ENCODE measurements at regions not wholly inside any gene's neighbourhood (a gene's known extent, or its start where the extent isn't known, plus 50 kb on each side); places are given as distances from the start of the nearest gene placed in this dataset.

DNA sequence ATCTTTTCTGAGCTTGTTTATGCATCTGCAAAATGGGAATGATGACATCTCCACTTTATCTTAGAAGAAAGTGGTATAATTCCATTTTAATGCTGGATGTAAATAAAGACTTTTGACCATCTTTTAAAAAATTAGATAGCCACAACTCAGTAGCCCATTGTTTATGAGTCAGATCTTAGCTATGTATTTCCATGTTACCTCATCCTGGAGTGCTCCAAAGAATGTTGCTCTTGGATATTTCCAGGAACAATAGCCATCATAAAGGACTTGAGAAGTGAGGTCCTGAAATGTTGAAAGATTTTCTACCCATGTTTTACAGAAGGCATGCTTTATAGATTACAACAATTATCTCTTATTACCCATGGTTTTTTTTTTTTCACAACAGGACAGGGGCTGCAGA, 229.3 kb upstream of the EDNRB start:
- TF ChIP-seq TAF1 (IDR thresholded peaks at IDR 0.05; ENCODE audit: low read depth) (no peak), RAD21 (conservative IDR thresholded peaks at IDR 0.05) (no peak), EP300 (conservative IDR thresholded peaks at IDR 0.05; ENCODE audit: poor library complexity, severe bottlenecking) (no peak), POLR2AphosphoS5 (IDR thresholded peaks at IDR 0.05) (no peak), MXI1 (conservative IDR thresholded peaks at IDR 0.05; ENCODE audit: poor library complexity, severe bottlenecking) (no peak), SMC3 (conservative IDR thresholded peaks at IDR 0.05; ENCODE audit: poor library complexity) (no peak), EZH2 (IDR thresholded peaks at IDR 0.05; ENCODE audit: borderline replicate concordance, insufficient read depth, low read length, poor library complexity, severe bottlenecking) (no peak)
- TF ChIP-seq, protein P1, sequence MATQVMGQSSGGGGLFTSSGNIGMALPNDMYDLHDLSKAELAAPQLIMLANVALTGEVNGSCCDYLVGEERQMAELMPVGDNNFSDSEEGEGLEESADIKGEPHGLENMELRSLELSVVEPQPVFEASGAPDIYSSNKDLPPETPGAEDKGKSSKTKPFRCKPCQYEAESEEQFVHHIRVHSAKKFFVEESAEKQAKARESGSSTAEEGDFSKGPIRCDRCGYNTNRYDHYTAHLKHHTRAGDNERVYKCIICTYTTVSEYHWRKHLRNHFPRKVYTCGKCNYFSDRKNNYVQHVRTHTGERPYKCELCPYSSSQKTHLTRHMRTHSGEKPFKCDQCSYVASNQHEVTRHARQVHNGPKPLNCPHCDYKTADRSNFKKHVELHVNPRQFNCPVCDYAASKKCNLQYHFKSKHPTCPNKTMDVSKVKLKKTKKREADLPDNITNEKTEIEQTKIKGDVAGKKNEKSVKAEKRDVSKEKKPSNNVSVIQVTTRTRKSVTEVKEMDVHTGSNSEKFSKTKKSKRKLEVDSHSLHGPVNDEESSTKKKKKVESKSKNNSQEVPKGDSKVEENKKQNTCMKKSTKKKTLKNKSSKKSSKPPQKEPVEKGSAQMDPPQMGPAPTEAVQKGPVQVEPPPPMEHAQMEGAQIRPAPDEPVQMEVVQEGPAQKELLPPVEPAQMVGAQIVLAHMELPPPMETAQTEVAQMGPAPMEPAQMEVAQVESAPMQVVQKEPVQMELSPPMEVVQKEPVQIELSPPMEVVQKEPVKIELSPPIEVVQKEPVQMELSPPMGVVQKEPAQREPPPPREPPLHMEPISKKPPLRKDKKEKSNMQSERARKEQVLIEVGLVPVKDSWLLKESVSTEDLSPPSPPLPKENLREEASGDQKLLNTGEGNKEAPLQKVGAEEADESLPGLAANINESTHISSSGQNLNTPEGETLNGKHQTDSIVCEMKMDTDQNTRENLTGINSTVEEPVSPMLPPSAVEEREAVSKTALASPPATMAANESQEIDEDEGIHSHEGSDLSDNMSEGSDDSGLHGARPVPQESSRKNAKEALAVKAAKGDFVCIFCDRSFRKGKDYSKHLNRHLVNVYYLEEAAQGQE (IDR thresholded peaks at IDR 0.05; ENCODE audit: borderline replicate concordance): no peak
- TF ChIP-seq, protein P2, sequence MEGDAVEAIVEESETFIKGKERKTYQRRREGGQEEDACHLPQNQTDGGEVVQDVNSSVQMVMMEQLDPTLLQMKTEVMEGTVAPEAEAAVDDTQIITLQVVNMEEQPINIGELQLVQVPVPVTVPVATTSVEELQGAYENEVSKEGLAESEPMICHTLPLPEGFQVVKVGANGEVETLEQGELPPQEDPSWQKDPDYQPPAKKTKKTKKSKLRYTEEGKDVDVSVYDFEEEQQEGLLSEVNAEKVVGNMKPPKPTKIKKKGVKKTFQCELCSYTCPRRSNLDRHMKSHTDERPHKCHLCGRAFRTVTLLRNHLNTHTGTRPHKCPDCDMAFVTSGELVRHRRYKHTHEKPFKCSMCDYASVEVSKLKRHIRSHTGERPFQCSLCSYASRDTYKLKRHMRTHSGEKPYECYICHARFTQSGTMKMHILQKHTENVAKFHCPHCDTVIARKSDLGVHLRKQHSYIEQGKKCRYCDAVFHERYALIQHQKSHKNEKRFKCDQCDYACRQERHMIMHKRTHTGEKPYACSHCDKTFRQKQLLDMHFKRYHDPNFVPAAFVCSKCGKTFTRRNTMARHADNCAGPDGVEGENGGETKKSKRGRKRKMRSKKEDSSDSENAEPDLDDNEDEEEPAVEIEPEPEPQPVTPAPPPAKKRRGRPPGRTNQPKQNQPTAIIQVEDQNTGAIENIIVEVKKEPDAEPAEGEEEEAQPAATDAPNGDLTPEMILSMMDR (IDR thresholded peaks at IDR 0.05; ENCODE audit: poor library complexity, severe bottlenecking): no peak
- H3K27me3 ChIP-seq (ENCODE audit: insufficient read depth, low read depth, low read length): no peaks in the 10 kb centered on the region
- H4K20me1 ChIP-seq (ENCODE audit: insufficient read depth): no peaks in the 10 kb centered on the region
- no peak overlapping the region for H3K27ac ChIP-seq (ENCODE audit: low read length)
- H3K9me3 ChIP-seq (ENCODE audit: low read length): no peaks in the 10 kb centered on the region
- no peaks in the 10 kb centered on the region for H3F3A ChIP-seq (ENCODE audit: insufficient read depth, low read length, poor library complexity, severe bottlenecking)
- no peak overlapping the region for H2AFZ ChIP-seq (ENCODE audit: low read depth, low read length)
- no peaks in the 10 kb centered on the region for H3K36me3 ChIP-seq (ENCODE audit: insufficient read depth, low read length)
- H3K4me3 ChIP-seq (ENCODE audit: low read length): no peak overlapping the region
- H3K9ac ChIP-seq (ENCODE audit: low read length): no peak overlapping the region
- H3K4me2 ChIP-seq (ENCODE audit: low read length): no peak overlapping the region
- H3K9me2 ChIP-seq (ENCODE audit: insufficient read depth, low read length): no peaks in the 10 kb centered on the region
- H3K79me2 ChIP-seq (replicated peaks; ENCODE audit: insufficient read depth, low read length): no peaks in the 10 kb centered on the region

DNA sequence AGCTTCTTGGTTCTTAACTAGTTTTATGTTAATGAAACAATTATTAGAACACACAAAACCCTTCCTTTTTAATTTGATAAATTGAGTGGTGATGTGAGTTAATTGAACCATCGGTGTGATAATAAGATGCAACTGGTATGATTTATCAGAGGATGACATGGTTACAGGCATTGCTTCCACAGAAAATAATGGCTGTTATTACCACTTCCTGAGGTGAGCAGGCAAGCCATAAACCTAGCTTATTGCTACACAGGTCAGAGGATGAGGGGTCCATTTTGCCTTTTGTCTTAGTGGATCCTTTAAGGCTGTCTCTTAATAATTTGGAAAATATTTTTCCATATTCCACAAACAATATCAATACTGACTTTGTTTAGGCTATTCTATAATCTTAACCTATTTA, 226.6 kb upstream of the EDNRB start:
- no peaks in the 10 kb centered on the region for H3K36me3 ChIP-seq (ENCODE audit: insufficient read depth, low read length)
- H3K4me3 ChIP-seq (ENCODE audit: low read length): no peak overlapping the region
- H4K20me1 ChIP-seq (ENCODE audit: insufficient read depth): no peaks in the 10 kb centered on the region
- no peaks in the 10 kb centered on the region for H3K79me2 ChIP-seq (replicated peaks; ENCODE audit: insufficient read depth, low read length)
- H3K9me2 ChIP-seq (ENCODE audit: insufficient read depth, low read length): no peaks in the 10 kb centered on the region
- no peak overlapping the region for H3K9ac ChIP-seq (ENCODE audit: low read length)
- no peaks in the 10 kb centered on the region for H3K27me3 ChIP-seq (ENCODE audit: insufficient read depth, low read depth, low read length)
- H2AFZ ChIP-seq (ENCODE audit: low read depth, low read length): no peak overlapping the region
- TF ChIP-seq RAD21 (conservative IDR thresholded peaks at IDR 0.05) (no peak), POLR2AphosphoS5 (IDR thresholded peaks at IDR 0.05) (no peak), MXI1 (conservative IDR thresholded peaks at IDR 0.05; ENCODE audit: poor library complexity, severe bottlenecking) (no peak), EZH2 (IDR thresholded peaks at IDR 0.05; ENCODE audit: borderline replicate concordance, insufficient read depth, low read length, poor library complexity, severe bottlenecking) (no peak), EP300 (conservative IDR thresholded peaks at IDR 0.05; ENCODE audit: poor library complexity, severe bottlenecking) (no peak), SMC3 (conservative IDR thresholded peaks at IDR 0.05; ENCODE audit: poor library complexity) (no peak), TAF1 (IDR thresholded peaks at IDR 0.05; ENCODE audit: low read depth) (no peak)
- TF ChIP-seq, protein P1 (IDR thresholded peaks at IDR 0.05; ENCODE audit: borderline replicate concordance): no peak
- TF ChIP-seq, protein P2 (IDR thresholded peaks at IDR 0.05; ENCODE audit: poor library complexity, severe bottlenecking): no peak
- H3K27ac ChIP-seq (ENCODE audit: low read length): no peak overlapping the region
- no peaks in the 10 kb centered on the region for H3K9me3 ChIP-seq (ENCODE audit: low read length)
- no peak overlapping the region for H3K4me2 ChIP-seq (ENCODE audit: low read length)
- H3F3A ChIP-seq (ENCODE audit: insufficient read depth, low read length, poor library complexity, severe bottlenecking): no peaks in the 10 kb centered on the region

Measured in neural cell (in vitro differentiated cells).